HepG2 (cell line): ENCODE measurements at regions not wholly inside any gene's neighbourhood (a gene's known extent, or its start where the extent isn't known, plus 50 kb on each side); places are given as distances from the start of the nearest gene placed in this dataset.

ENCODE experiments used
- KLF13 ChIP-seq: sonication (generic); formaldehyde crosslinking; IDR thresholded peaks from 2 replicates; pipeline ENCODE4 v1.4.0; 2020; ENCODE audit warnings: mild to moderate bottlenecking, missing genetic modification reagents
- MXD4 ChIP-seq: IDR thresholded peaks from 2 replicates; pipeline ENCODE4 v1.6.1; 2016; ENCODE audit warnings: mild to moderate bottlenecking, missing biosample characterization, missing genetic modification reagents
- NFYB ChIP-seq: sonication (generic); formaldehyde crosslinking; IDR thresholded peaks from 2 replicates; pipeline ENCODE4 v1.4.0; 2020; ENCODE audit warnings: missing genetic modification reagents
- POLR2A ChIP-seq, 2 experiments: IDR thresholded peaks; 2 replicates each; pipeline ENCODE4 v1.6.1; 2011; ENCODE audit warnings: low read depth in 2 of 2, low read length in 2 of 2, mild to moderate bottlenecking in 1 of 2, moderate library complexity in 1 of 2; ENCODE audit not compliant: insufficient read depth in 1 of 2
- POLR2G ChIP-seq: fragments of 200-400 bp; formaldehyde crosslinking; IDR thresholded peaks from 2 replicates; pipeline ENCODE4 v1.6.1; 2018; ENCODE audit warnings: mild to moderate bottlenecking, low read depth, low read length, moderate library complexity
- SMC3 ChIP-seq: IDR thresholded peaks from 2 replicates; pipeline ENCODE4 v1.6.1; 2011; ENCODE audit warnings: low read length, improper control_type of control experiment
- U2AF1 ChIP-seq: fragments of 200-400 bp; formaldehyde crosslinking; optimal IDR thresholded peaks from 2 replicates; pipeline ENCODE3; 2017; ENCODE audit warnings: mild to moderate bottlenecking, low read depth, low read length
- ZFP1 ChIP-seq: IDR thresholded peaks from 2 replicates; pipeline ENCODE4 v1.6.1; 2016
- ZNF329 ChIP-seq: sonication (generic); formaldehyde crosslinking; IDR thresholded peaks from 2 replicates; pipeline ENCODE4 v1.9.0; 2021; ENCODE audit warnings: low read depth, mild to moderate bottlenecking, missing genetic modification reagents
- ZNF660 ChIP-seq: sonication (generic); formaldehyde crosslinking; IDR thresholded peaks from 2 replicates; pipeline ENCODE4 v1.5.1; 2020; ENCODE audit warnings: mild to moderate bottlenecking, low read depth, missing genetic modification reagents, borderline replicate concordance
- TF ChIP-seq, protein P1 (sequence below): sonication (generic); formaldehyde crosslinking; IDR thresholded peaks from 2 replicates; pipeline ENCODE4 v1.5.1; 2020; ENCODE audit warnings: missing genetic modification reagents, mild to moderate bottlenecking, borderline replicate concordance
- TF ChIP-seq, protein P2 (sequence below): sonication (generic); formaldehyde crosslinking; IDR thresholded peaks from 2 replicates; pipeline ENCODE4 v1.4.0; 2020; ENCODE audit warnings: missing genetic modification reagents

DNA sequence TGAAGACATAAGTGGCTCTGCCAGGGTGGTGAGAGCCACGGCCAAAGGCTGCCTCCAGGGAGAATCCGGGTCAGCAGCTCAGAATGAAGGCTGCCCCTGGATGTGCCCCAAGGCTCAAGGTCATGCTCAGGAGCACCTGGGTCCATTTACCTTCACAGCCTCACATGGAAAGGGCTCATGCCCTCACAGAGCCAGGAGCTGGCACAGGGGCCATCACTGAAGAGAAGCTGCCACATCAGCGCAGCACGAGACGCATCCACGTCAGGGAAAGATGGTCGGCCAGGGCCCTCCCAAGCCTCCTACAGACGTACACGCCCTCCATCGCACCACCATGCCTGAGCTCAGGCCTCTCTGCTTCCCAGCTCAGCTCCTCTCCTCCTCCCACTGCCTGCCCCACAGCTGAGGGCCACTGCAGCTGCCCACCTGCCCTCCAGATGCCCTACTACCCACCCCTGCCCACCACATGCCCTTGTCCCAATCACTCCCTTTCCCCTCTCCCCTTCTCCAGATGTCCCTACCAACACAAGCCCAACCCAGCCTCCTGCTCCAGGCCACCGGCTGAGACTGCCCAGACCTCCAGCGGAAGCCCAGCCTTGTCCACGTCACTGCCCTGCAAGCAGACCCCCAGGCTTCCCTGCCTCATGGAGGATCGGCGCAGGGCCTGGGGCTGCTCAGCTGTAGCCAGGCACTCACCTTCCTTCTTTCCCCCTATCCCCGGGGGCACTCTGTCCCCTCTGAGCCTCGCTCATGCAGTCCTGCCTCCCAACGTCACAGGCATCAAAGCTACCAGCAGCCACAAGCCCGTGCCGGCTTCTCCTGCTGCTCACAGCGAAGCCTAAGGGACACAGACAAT lies 144.1 kb downstream of the SHANK2 start:
- no peak for TF ChIP-seq ZNF329
- no peak for TF ChIP-seq NFYB (CRISPR knock-in tag)
- TF ChIP-seq ZFP1 (CRISPR knock-in tag), result no peak
- TF ChIP-seq SMC3, result no peak
- no peak for TF ChIP-seq U2AF1
- TF ChIP-seq, protein P1, sequence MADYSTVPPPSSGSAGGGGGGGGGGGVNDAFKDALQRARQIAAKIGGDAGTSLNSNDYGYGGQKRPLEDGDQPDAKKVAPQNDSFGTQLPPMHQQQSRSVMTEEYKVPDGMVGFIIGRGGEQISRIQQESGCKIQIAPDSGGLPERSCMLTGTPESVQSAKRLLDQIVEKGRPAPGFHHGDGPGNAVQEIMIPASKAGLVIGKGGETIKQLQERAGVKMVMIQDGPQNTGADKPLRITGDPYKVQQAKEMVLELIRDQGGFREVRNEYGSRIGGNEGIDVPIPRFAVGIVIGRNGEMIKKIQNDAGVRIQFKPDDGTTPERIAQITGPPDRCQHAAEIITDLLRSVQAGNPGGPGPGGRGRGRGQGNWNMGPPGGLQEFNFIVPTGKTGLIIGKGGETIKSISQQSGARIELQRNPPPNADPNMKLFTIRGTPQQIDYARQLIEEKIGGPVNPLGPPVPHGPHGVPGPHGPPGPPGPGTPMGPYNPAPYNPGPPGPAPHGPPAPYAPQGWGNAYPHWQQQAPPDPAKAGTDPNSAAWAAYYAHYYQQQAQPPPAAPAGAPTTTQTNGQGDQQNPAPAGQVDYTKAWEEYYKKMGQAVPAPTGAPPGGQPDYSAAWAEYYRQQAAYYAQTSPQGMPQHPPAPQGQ, result no peak
- TF ChIP-seq ZNF660, result no peak
- no peak for TF ChIP-seq MXD4 (CRISPR knock-in tag)
- no peak for TF ChIP-seq POLR2G
- no peak for TF ChIP-seq POLR2A (IDR thresholded peaks at IDR 0.05; ENCODE audit: insufficient read depth in 1 of 2, low read depth in 2 of 2, low read length in 2 of 2)
- TF ChIP-seq, protein P2, sequence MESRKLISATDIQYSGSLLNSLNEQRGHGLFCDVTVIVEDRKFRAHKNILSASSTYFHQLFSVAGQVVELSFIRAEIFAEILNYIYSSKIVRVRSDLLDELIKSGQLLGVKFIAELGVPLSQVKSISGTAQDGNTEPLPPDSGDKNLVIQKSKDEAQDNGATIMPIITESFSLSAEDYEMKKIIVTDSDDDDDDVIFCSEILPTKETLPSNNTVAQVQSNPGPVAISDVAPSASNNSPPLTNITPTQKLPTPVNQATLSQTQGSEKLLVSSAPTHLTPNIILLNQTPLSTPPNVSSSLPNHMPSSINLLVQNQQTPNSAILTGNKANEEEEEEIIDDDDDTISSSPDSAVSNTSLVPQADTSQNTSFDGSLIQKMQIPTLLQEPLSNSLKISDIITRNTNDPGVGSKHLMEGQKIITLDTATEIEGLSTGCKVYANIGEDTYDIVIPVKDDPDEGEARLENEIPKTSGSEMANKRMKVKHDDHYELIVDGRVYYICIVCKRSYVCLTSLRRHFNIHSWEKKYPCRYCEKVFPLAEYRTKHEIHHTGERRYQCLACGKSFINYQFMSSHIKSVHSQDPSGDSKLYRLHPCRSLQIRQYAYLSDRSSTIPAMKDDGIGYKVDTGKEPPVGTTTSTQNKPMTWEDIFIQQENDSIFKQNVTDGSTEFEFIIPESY, result no peak
- no peak for TF ChIP-seq KLF13
